H9 (cell line): ENCODE measurements at regions not wholly inside any gene's neighbourhood (a gene's known extent, or its start where the extent isn't known, plus 50 kb on each side); places are given as distances from the start of the nearest gene placed in this dataset.

ENCODE experiments used
- DNase-seq: peaks from one replicate; pipeline ENCODE4 v3.0.0-alpha.2; 2017
- H2AFZ ChIP-seq: one replicate; pipeline ENCODE4 v1.6.1; 2013; ENCODE audit warnings: mild to moderate bottlenecking, low read length, control low read depth, moderate library complexity
- H2AK5ac ChIP-seq: 2 replicates; pipeline ENCODE4 v1.6.1; 2013; ENCODE audit warnings: low read length, control low read depth, mixed read lengths; ENCODE audit not compliant: insufficient read length
- H2BK120ac ChIP-seq: one replicate; pipeline ENCODE4 v1.6.1; 2013; ENCODE audit warnings: low read depth, mild to moderate bottlenecking, low read length, control low read depth, inconsistent platforms; ENCODE audit not compliant: poor library complexity, severe bottlenecking
- H2BK12ac ChIP-seq: 2 replicates; pipeline ENCODE4 v1.6.1; 2013; ENCODE audit warnings: low read length, control low read depth, mixed read lengths, low read depth; ENCODE audit not compliant: insufficient read length
- H2BK15ac ChIP-seq: 2 replicates; pipeline ENCODE4 v1.6.1; 2013; ENCODE audit warnings: low read depth, low read length, control low read depth
- H2BK20ac ChIP-seq: one replicate; pipeline ENCODE4 v1.6.1; 2013; ENCODE audit warnings: low read depth, mild to moderate bottlenecking, low read length, control low read depth, inconsistent platforms; ENCODE audit not compliant: poor library complexity, severe bottlenecking
- H2BK5ac ChIP-seq: 2 replicates; pipeline ENCODE4 v1.6.1; 2013; ENCODE audit warnings: low read length, control low read depth, mixed read lengths; ENCODE audit not compliant: insufficient read length
- H3K14ac ChIP-seq: 2 replicates; pipeline ENCODE4 v1.6.1; 2013; ENCODE audit warnings: low read length, control low read depth; ENCODE audit not compliant: insufficient read depth
- H3K18ac ChIP-seq: 2 replicates; pipeline ENCODE4 v1.6.1; 2013; ENCODE audit warnings: low read depth, mild to moderate bottlenecking, mixed read lengths, low read length, control low read depth; ENCODE audit not compliant: insufficient read length
- H3K23ac ChIP-seq: 2 replicates; pipeline ENCODE4 v1.6.1; 2013; ENCODE audit warnings: low read length, control low read depth, mixed read lengths, low read depth; ENCODE audit not compliant: insufficient read length
- H3K23me2 ChIP-seq: 2 replicates; pipeline ENCODE4 v1.6.1; 2013; ENCODE audit warnings: low read depth, mild to moderate bottlenecking, mixed read lengths, low read length, control low read depth; ENCODE audit not compliant: insufficient read length, poor library complexity, severe bottlenecking
- H3K27ac ChIP-seq: 2 replicates; pipeline ENCODE4 v1.5.1; 2013; ENCODE audit warnings: low read length, control low read depth, mixed read lengths, low read depth; ENCODE audit not compliant: insufficient read length
- H3K27me3 ChIP-seq: 2 replicates; pipeline ENCODE4 v1.6.1; 2013; ENCODE audit warnings: low read length, control low read depth, inconsistent platforms; ENCODE audit not compliant: insufficient read depth
- H3K4ac ChIP-seq: 2 replicates; pipeline ENCODE4 v1.6.1; 2013; ENCODE audit warnings: low read depth, mild to moderate bottlenecking, control low read depth, inconsistent platforms, low read length, moderate library complexity
- H3K4me1 ChIP-seq: 2 replicates; pipeline ENCODE4 v1.6.1; 2013; ENCODE audit warnings: low read length, control low read depth, inconsistent platforms; ENCODE audit not compliant: insufficient read depth
- H3K4me2 ChIP-seq: 2 replicates; pipeline ENCODE4 v1.6.1; 2013; ENCODE audit warnings: low read length, control low read depth, mixed read lengths; ENCODE audit not compliant: insufficient read length, insufficient read depth
- H3K56ac ChIP-seq: 2 replicates; pipeline ENCODE4 v1.6.1; 2013; ENCODE audit warnings: low read depth, mild to moderate bottlenecking, mixed read lengths, low read length, control low read depth; ENCODE audit not compliant: insufficient read length
- H3K79me1 ChIP-seq: 2 replicates; pipeline ENCODE4 v1.6.1; 2013; ENCODE audit warnings: low read depth, mild to moderate bottlenecking, moderate library complexity, low read length, control low read depth, inconsistent platforms; ENCODE audit not compliant: insufficient read depth, poor library complexity, severe bottlenecking
- H3K79me2 ChIP-seq: 2 replicates; pipeline ENCODE4 v1.6.1; 2013; ENCODE audit warnings: low read length, control low read depth, inconsistent platforms; ENCODE audit not compliant: insufficient read depth
- H3K9ac ChIP-seq: 2 replicates; pipeline ENCODE4 v1.6.1; 2013; ENCODE audit warnings: low read length, control low read depth, mixed read lengths; ENCODE audit not compliant: insufficient read length; ENCODE audit errors: extremely low read depth
- H3K9me3 ChIP-seq: one replicate; pipeline ENCODE4 v1.6.1; 2013; ENCODE audit warnings: low read depth, low read length, inconsistent platforms; ENCODE audit not compliant: control insufficient read depth
- H3T11ph ChIP-seq: one replicate; pipeline ENCODE4 v1.6.1; 2013; ENCODE audit warnings: mild to moderate bottlenecking, low read length, control low read depth, inconsistent platforms
- H4K20me1 ChIP-seq: one replicate; pipeline ENCODE4 v1.6.1; 2013; ENCODE audit not compliant: control insufficient read depth, insufficient read length, insufficient read depth
- H4K5ac ChIP-seq: 2 replicates; pipeline ENCODE4 v1.6.1; 2013; ENCODE audit warnings: low read depth, mild to moderate bottlenecking, mixed read lengths, low read length, control low read depth; ENCODE audit not compliant: insufficient read length
- H4K8ac ChIP-seq: replicated peaks from 2 replicates; pipeline ENCODE4 v1.6.1; 2013; ENCODE audit warnings: low read length, control low read depth, mixed read lengths, low read depth; ENCODE audit not compliant: insufficient read length
- H4K91ac ChIP-seq: 2 replicates; pipeline ENCODE4 v1.6.1; 2013; ENCODE audit warnings: low read depth, mild to moderate bottlenecking, moderate library complexity, mixed read lengths, low read length, control low read depth; ENCODE audit not compliant: insufficient read length
- H3K27ac Mint-ChIP-seq, 3 experiments: 2 replicates in 2 of 3; 3 replicates in 1 of 3; pipeline ENCODE4 v1.8.0; 2020 to 2021; ENCODE audit warnings: mixed read lengths in 3 of 3, mild to moderate bottlenecking in 1 of 3, moderate library complexity in 1 of 3
- H3K27me3 Mint-ChIP-seq: 2 replicates; pipeline ENCODE4 v1.8.0; 2021; ENCODE audit warnings: low read depth, mild to moderate bottlenecking, moderate library complexity, mixed read lengths
- H3K36me3 Mint-ChIP-seq, 3 experiments: 2 replicates in 2 of 3; 3 replicates in 1 of 3; pipeline ENCODE4 v1.8.0; 2020 to 2021; ENCODE audit warnings: low read depth in 3 of 3, mixed read lengths in 3 of 3; ENCODE audit not compliant: insufficient read depth in 1 of 3
- H3K4me1 Mint-ChIP-seq, 2 experiments: 2 replicates each; pipeline ENCODE4 v1.8.0; 2020; ENCODE audit warnings: mixed read lengths in 2 of 2
- H3K4me3 Mint-ChIP-seq, 2 experiments: 2 replicates in 1 of 2; 3 replicates in 1 of 2; pipeline ENCODE4 v1.8.0; 2020 to 2021; ENCODE audit warnings: mild to moderate bottlenecking in 2 of 2, mixed read lengths in 2 of 2, moderate library complexity in 1 of 2
- H3K9me3 Mint-ChIP-seq, 2 experiments: 2 replicates in 1 of 2; 3 replicates in 1 of 2; pipeline ENCODE4 v1.8.0; 2020; ENCODE audit warnings: mild to moderate bottlenecking in 2 of 2, mixed read lengths in 2 of 2, moderate library complexity in 1 of 2
- WGBS: extraction: QIAGEN DNeasy Blood & Tissue Kit; methylation state at CpG from one replicate; pipeline ENCODE4 v1.1.7; 2013; ENCODE audit warnings: missing lambda C conversion rate, low lambda C conversion rate, mixed read lengths; ENCODE audit not compliant: insufficient read length; ENCODE audit errors: extremely low coverage; 5-methylcytosine and 5-hydroxymethylcytosine counted together
- TF ChIP-seq, protein P1 (sequence below): fragments of 200-600 bp; sonication (generic); conservative IDR thresholded peaks from 3 replicates; pipeline ENCODE4 v1.8.0; 2021; ENCODE audit warnings: antibody characterized with exemption, mild to moderate bottlenecking

DNA sequence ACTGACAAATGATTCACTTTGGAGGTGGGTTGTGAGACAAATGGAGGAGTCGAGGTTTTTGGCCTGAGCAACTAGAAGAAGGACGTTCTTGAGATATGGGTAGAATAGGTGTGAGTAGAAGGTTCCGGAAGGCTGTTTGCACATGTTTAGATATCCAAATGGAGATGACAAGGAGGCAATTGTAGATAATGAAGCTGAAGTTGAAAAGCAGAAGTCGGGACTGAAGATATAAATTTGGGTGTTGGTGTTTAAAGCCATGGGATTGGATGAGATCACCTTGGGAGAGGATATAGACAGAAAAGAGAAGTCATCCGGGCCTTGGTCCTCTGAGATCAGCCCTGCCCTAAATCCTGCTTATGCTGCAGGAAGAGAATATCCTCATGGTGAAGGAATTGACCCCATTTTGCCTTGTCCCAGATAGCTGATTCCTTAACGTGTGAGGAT is 75.5 kb upstream of the CD44 start:
- no peak overlapping the region for H3K18ac ChIP-seq
- no peak overlapping the region for H2AK5ac ChIP-seq
- H3K23ac ChIP-seq: no peak overlapping the region
- H3K4me2 ChIP-seq: no peak overlapping the region
- no peaks in the 10 kb centered on the region for H4K20me1 ChIP-seq
- H4K91ac ChIP-seq: no peak overlapping the region
- no peak overlapping the region for H3K9ac ChIP-seq
- no peak overlapping the region for H3K4ac ChIP-seq
- DNase-seq: no peak
- no peak overlapping the region for H4K8ac ChIP-seq
- Mint-ChIP-seq H3K36me3 (no peaks in the 10 kb centered on the region), H3K4me3 (no peak overlapping the region), H3K27me3 (no peaks in the 10 kb centered on the region; the same call in 1 of the 2 replicates), H3K4me1 (no peaks in the 10 kb centered on the region; a peak in 1 of 4 replicates), H3K9me3 (no peaks in the 10 kb centered on the region), H3K27ac (no peak overlapping the region)
- H2BK15ac ChIP-seq: no peak overlapping the region
- H3K27ac ChIP-seq: no peak overlapping the region
- H3K23me2 ChIP-seq: no peaks in the 10 kb centered on the region
- H3K79me1 ChIP-seq: no peaks in the 10 kb centered on the region
- no peaks in the 10 kb centered on the region for H3K79me2 ChIP-seq
- TF ChIP-seq, protein P1, sequence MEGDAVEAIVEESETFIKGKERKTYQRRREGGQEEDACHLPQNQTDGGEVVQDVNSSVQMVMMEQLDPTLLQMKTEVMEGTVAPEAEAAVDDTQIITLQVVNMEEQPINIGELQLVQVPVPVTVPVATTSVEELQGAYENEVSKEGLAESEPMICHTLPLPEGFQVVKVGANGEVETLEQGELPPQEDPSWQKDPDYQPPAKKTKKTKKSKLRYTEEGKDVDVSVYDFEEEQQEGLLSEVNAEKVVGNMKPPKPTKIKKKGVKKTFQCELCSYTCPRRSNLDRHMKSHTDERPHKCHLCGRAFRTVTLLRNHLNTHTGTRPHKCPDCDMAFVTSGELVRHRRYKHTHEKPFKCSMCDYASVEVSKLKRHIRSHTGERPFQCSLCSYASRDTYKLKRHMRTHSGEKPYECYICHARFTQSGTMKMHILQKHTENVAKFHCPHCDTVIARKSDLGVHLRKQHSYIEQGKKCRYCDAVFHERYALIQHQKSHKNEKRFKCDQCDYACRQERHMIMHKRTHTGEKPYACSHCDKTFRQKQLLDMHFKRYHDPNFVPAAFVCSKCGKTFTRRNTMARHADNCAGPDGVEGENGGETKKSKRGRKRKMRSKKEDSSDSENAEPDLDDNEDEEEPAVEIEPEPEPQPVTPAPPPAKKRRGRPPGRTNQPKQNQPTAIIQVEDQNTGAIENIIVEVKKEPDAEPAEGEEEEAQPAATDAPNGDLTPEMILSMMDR: no peak
- H4K5ac ChIP-seq: no peak overlapping the region
- no CpG with 5 or more reads among the region's 6 CpGs for WGBS
- H3K14ac ChIP-seq: no peak overlapping the region
- H3K27me3 ChIP-seq: no peaks in the 10 kb centered on the region
- no peaks in the 10 kb centered on the region for H3K9me3 ChIP-seq
- no peak overlapping the region for H2AFZ ChIP-seq
- H2BK12ac ChIP-seq: no peak overlapping the region
- H3K4me1 ChIP-seq: no peaks in the 10 kb centered on the region
- no peak overlapping the region for H3T11ph ChIP-seq
- no peak overlapping the region for H2BK20ac ChIP-seq
- H3K56ac ChIP-seq: no peak overlapping the region
- no peak overlapping the region for H2BK5ac ChIP-seq
- H2BK120ac ChIP-seq: no peak overlapping the region
